ENCODE measurements at regions not wholly inside any gene's neighbourhood (a gene's known extent, or its start where the extent isn't known, plus 50 kb on each side); places are given as distances from the start of the nearest gene placed in this dataset.

- DNase-seq, result no peak
- Histone ChIP-seq H3K36me3 (no peaks in the 10 kb centered on the region), H3K27me3 (no peaks in the 10 kb centered on the region), H3K9me3 (no peaks in the 10 kb centered on the region), H3K4me3 (no peak overlapping the region), H3K27ac (no peak overlapping the region), H3K4me1 (no peaks in the 10 kb centered on the region)
- no peak for TF ChIP-seq POLR2A (IDR thresholded peaks at IDR 0.05)
- TF ChIP-seq, protein P1, sequence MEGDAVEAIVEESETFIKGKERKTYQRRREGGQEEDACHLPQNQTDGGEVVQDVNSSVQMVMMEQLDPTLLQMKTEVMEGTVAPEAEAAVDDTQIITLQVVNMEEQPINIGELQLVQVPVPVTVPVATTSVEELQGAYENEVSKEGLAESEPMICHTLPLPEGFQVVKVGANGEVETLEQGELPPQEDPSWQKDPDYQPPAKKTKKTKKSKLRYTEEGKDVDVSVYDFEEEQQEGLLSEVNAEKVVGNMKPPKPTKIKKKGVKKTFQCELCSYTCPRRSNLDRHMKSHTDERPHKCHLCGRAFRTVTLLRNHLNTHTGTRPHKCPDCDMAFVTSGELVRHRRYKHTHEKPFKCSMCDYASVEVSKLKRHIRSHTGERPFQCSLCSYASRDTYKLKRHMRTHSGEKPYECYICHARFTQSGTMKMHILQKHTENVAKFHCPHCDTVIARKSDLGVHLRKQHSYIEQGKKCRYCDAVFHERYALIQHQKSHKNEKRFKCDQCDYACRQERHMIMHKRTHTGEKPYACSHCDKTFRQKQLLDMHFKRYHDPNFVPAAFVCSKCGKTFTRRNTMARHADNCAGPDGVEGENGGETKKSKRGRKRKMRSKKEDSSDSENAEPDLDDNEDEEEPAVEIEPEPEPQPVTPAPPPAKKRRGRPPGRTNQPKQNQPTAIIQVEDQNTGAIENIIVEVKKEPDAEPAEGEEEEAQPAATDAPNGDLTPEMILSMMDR (IDR thresholded peaks at IDR 0.05), result no peak
Observed at GRCh38 chrX:26373829-26374228, 157.9 kb downstream of the MAGEB5 start.

- Histone ChIP-seq H3K4me3 (no peak overlapping the region), H3K4me1 (no peaks in the 10 kb centered on the region), H3K9me3 (no peaks in the 10 kb centered on the region), H3K27ac (no peak overlapping the region), H3K36me3 (no peaks in the 10 kb centered on the region), H3K27me3 (no peaks in the 10 kb centered on the region)
- TF ChIP-seq, protein P1 (IDR thresholded peaks at IDR 0.05), result no peak
- no peak for DNase-seq
Observed at GRCh38 chrX:26352891-26353430, 137.0 kb downstream of the MAGEB5 start.

GRCh38 chrX:26347171-26347570, 131.2 kb downstream of the MAGEB5 start:
- Histone ChIP-seq H3K27me3 (no peaks in the 10 kb centered on the region), H3K36me3 (no peaks in the 10 kb centered on the region), H3K27ac (no peak overlapping the region), H3K9me3 (no peaks in the 10 kb centered on the region), H3K4me3 (no peak overlapping the region), H3K4me1 (no peaks in the 10 kb centered on the region)
- DNase-seq, result no peak
- no peak for TF ChIP-seq POLR2A (IDR thresholded peaks at IDR 0.05)
- TF ChIP-seq, protein P1 (IDR thresholded peaks at IDR 0.05), result no peak

DNA sequence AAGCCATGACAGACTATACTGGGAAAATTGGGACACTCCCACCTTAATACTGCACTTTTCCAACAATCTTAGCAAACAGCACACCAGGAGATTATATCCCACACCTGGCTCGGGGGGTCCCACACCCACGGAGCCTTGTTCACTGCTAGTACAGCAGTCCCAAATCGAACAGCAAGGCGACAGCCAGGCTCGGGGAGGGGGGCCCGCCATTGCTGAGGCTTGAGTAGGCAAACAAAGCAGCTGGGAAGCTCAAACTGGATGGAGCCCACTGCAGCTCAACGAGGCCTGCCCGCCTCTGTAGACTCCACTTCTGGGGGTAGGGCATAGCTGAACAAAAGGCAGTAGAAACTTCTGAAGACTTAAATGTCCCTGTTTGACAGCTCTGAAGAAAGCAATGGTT, 118.3 kb downstream of the MAGEB5 start:
- Histone ChIP-seq H3K4me1 (no peaks in the 10 kb centered on the region), H3K4me3 (no peak overlapping the region), H3K27me3 (no peaks in the 10 kb centered on the region), H3K9me3 (no peaks in the 10 kb centered on the region), H3K27ac (no peak overlapping the region), H3K36me3 (no peaks in the 10 kb centered on the region)
- DNase-seq, result no peak
- TF ChIP-seq, protein P1 (IDR thresholded peaks at IDR 0.05), result no peak
- TF ChIP-seq POLR2A (IDR thresholded peaks at IDR 0.05), result no peak

- Histone ChIP-seq H3K36me3 (no peaks in the 10 kb centered on the region), H3K27ac (no peak overlapping the region), H3K4me3 (no peak overlapping the region), H3K4me1 (no peaks in the 10 kb centered on the region), H3K27me3 (no peaks in the 10 kb centered on the region), H3K9me3 (no peaks in the 10 kb centered on the region)
- no peak for DNase-seq
- TF ChIP-seq, protein P1 (IDR thresholded peaks at IDR 0.05), result no peak
- no peak for TF ChIP-seq POLR2A (IDR thresholded peaks at IDR 0.05)
Observed at GRCh38 chrX:26328608-26329319, 112.8 kb downstream of the MAGEB5 start.

Measured in Peyer's patch (tissue), 4 donors.